Adrenal gland (tissue), 5 donors: ENCODE measurements at regions not wholly inside any gene's neighbourhood (a gene's known extent, or its start where the extent isn't known, plus 50 kb on each side); places are given as distances from the start of the nearest gene placed in this dataset.

Experiments used
- POLR2A ChIP-seq, 2 donors: fragments of 450-650 bp; IDR thresholded peaks; one replicate each; pipeline ENCODE4 v1.6.1; 2017; ENCODE audit warnings: antibody characterized with exemption in 2 of 2, mild to moderate bottlenecking in 2 of 2, moderate library complexity in 1 of 2
- TF ChIP-seq, protein P1 (sequence below), 6 experiments: fragments of 450-650 bp in 4 of 6; fragments of 200-600 bp in 2 of 6; sonication (generic) in 1 of 6; IDR thresholded peaks; 1 replicate in 5 of 6; 2 replicates in 1 of 6; pipeline versions ENCODE4 v1.5.1 to v1.8.0; 2016 to 2021; ENCODE audit warnings: antibody characterized with exemption in 6 of 6, mild to moderate bottlenecking in 2 of 6, moderate library complexity in 1 of 6
- donor health status: DM: no; HTN: no; CAD: no.

DNA sequence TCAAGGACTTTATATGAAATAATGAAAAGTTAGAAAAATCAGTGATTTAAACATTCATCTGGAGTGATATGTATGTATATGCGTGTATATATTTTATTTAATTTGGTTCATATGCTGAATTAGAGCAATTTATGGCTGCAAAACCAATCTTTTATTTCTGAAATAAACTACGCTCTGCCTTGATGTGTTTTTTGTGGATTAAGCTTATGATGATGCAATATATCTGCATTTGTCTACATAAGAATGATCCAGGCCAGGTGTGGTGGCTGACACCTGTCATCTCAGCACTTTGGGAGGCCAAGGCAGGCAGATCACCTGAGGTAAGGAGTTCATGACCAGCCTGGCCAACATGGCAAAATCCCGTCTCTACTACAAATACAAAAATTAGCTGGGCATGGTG is 1842.3 kb upstream of the CDH6 start:
- TF ChIP-seq, protein P1, sequence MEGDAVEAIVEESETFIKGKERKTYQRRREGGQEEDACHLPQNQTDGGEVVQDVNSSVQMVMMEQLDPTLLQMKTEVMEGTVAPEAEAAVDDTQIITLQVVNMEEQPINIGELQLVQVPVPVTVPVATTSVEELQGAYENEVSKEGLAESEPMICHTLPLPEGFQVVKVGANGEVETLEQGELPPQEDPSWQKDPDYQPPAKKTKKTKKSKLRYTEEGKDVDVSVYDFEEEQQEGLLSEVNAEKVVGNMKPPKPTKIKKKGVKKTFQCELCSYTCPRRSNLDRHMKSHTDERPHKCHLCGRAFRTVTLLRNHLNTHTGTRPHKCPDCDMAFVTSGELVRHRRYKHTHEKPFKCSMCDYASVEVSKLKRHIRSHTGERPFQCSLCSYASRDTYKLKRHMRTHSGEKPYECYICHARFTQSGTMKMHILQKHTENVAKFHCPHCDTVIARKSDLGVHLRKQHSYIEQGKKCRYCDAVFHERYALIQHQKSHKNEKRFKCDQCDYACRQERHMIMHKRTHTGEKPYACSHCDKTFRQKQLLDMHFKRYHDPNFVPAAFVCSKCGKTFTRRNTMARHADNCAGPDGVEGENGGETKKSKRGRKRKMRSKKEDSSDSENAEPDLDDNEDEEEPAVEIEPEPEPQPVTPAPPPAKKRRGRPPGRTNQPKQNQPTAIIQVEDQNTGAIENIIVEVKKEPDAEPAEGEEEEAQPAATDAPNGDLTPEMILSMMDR (IDR thresholded peaks at IDR 0.05), result no peak
- TF ChIP-seq POLR2A (IDR thresholded peaks at IDR 0.05), result no peak
